HCT116 (cell line): ENCODE measurements at regions not wholly inside any gene's neighbourhood (a gene's known extent, or its start where the extent isn't known, plus 50 kb on each side); places are given as distances from the start of the nearest gene placed in this dataset.

ENCODE experiments used
- ATAC-seq: fragments of 200-7000 bp; cut with Tn5 transposase; 2 replicates; pipeline ENCODE4 v1.9.1; 2020; ENCODE audit warnings: mild to moderate bottlenecking, moderate library complexity
- BruUV-seq: library from RNA; stranded (reverse); fragments of 400-500 nt; replicated peaks from 2 replicates; lab custom pipeline; 2021; lab: Mats Ljungman, UMichigan
- CTCF ChIA-PET: fragments of 300-600 bp; sonication (Branson Sonifier 250); formaldehyde crosslinking; loops from one replicate; lab custom pipeline; 2021; ENCODE audit warnings: antibody characterized with exemption; lab: Charles Lee
- POLR2A ChIA-PET: fragments of 300-600, 350-600 bp; sonication (Branson Sonifier 250); formaldehyde crosslinking; loops from one replicate; lab custom pipeline; 2021; ENCODE audit warnings: antibody characterized with exemption; lab: Charles Lee
- RAD21 ChIA-PET, 2 experiments: fragments of 300-600 bp; sonication (Branson Sonifier 250); formaldehyde crosslinking; loops; one replicate each; lab custom pipeline; 2023; ENCODE audit warnings: low total read pairs in 2 of 2; ENCODE audit not compliant: uncharacterized antibody in 2 of 2, unreplicated experiment in 2 of 2, low non-redundant PET in 1 of 2; lab: Charles Lee
- DNase-seq: peaks from one replicate; pipeline ENCODE4 v3.0.0-alpha.2; 2010; ENCODE audit warnings: low read depth, low spot score
- H2AFZ ChIP-seq: fragments of 200-600 bp; shearing (Covaris generic), sonication (generic); 2 replicates; pipeline ENCODE4 v1.6.1; 2017; ENCODE audit warnings: low read depth, mixed run types, mixed read lengths, antibody characterized with exemption, low read length; ENCODE audit not compliant: poor library complexity, severe bottlenecking
- H3K27ac ChIP-seq: 2 replicates; pipeline ENCODE4 v1.5.1; 2012; ENCODE audit warnings: low read depth, low read length
- H3K27me3 ChIP-seq: fragments of 200-600 bp; sonication (generic); 2 replicates; pipeline ENCODE4 v1.6.1; 2016; ENCODE audit warnings: mixed run types, low read length, mixed read lengths; ENCODE audit not compliant: insufficient read depth
- H3K36me3 ChIP-seq, 2 experiments: fragments of 200-500 bp in 1 of 2; fragments of 200-600 bp in 1 of 2; sonication (Bioruptor generic) in 1 of 2; sonication (generic) in 1 of 2; 2 replicates each; pipeline versions ENCODE4 v1.5.1 to v1.6.1; 2014 to 2016; ENCODE audit warnings: low read length in 2 of 2, inconsistent platforms in 1 of 2, mixed read lengths in 1 of 2, mixed run types in 1 of 2; ENCODE audit not compliant: insufficient read depth in 2 of 2, control insufficient read depth in 1 of 2
- H3K4me1 ChIP-seq, 2 experiments: fragments of 200-600 bp in 1 of 2; sonication (generic) in 1 of 2; 2 replicates each; pipeline versions ENCODE4 v1.5.1 to v1.6.1; 2012 to 2017; ENCODE audit warnings: low read length in 2 of 2, inconsistent platforms in 1 of 2, mild to moderate bottlenecking in 1 of 2, mixed read lengths in 1 of 2, mixed run types in 1 of 2, moderate library complexity in 1 of 2; ENCODE audit not compliant: insufficient read depth in 2 of 2, control insufficient read depth in 1 of 2
- H3K4me2 ChIP-seq: fragments of 200-600 bp; sonication (generic); 2 replicates; pipeline ENCODE4 v1.6.1; 2017; ENCODE audit warnings: mixed run types, low read length, mixed read lengths
- H3K4me3 ChIP-seq, 2 experiments: fragments of 200-600 bp in 1 of 2; sonication (generic) in 1 of 2; replicated peaks in 1 of 2; 2 replicates each; pipeline ENCODE4 v1.5.1; 2011 to 2016; ENCODE audit warnings: low read length in 2 of 2, control low read depth in 1 of 2, low read depth in 1 of 2, mild to moderate bottlenecking in 1 of 2, mixed read lengths in 1 of 2, mixed run types in 1 of 2
- H3K79me2 ChIP-seq: fragments of 200-600 bp; sonication (generic); 2 replicates; pipeline ENCODE4 v1.6.1; 2017; ENCODE audit warnings: mild to moderate bottlenecking, mixed run types, low read length, moderate library complexity, mixed read lengths; ENCODE audit not compliant: insufficient read depth
- H3K9ac ChIP-seq: fragments of 200-600 bp; sonication (generic); 2 replicates; pipeline ENCODE4 v1.6.1; 2016; ENCODE audit warnings: low read length, mixed read lengths
- H3K9me2 ChIP-seq: fragments of 200-600 bp; sonication (generic), shearing (Covaris generic); 2 replicates; pipeline ENCODE4 v1.6.1; 2017; ENCODE audit warnings: mixed run types, mild to moderate bottlenecking, moderate library complexity; ENCODE audit not compliant: insufficient read depth
- H3K9me3 ChIP-seq, 2 experiments: fragments of 200-500 bp in 1 of 2; fragments of 200-600 bp in 1 of 2; sonication (Bioruptor generic) in 1 of 2; sonication (generic) in 1 of 2; 2 replicates each; pipeline ENCODE4 v1.6.1; 2014 to 2017; ENCODE audit warnings: low read length in 2 of 2, mixed read lengths in 2 of 2, inconsistent platforms in 1 of 2, low read depth in 1 of 2, mild to moderate bottlenecking in 1 of 2, mixed run types in 1 of 2, moderate library complexity in 1 of 2; ENCODE audit not compliant: control insufficient read depth in 1 of 2, insufficient read depth in 1 of 2
- H4K20me1 ChIP-seq: fragments of 200-600 bp; sonication (generic), shearing (Covaris generic); 2 replicates; pipeline ENCODE4 v1.6.1; 2017; ENCODE audit warnings: mixed run types, mild to moderate bottlenecking, moderate library complexity; ENCODE audit not compliant: insufficient read depth
- CBX3 ChIP-seq: IDR thresholded peaks from 2 replicates; pipeline ENCODE4 v1.6.1; 2012; ENCODE audit warnings: low read depth
- CEBPB ChIP-seq: IDR thresholded peaks from 2 replicates; pipeline ENCODE4 v1.6.1; 2012; ENCODE audit warnings: low read depth
- CTCF ChIP-seq, 3 experiments: fragments of 200-600 bp in 1 of 3; sonication (generic) in 1 of 3; IDR thresholded peaks in 2 of 3; conservative IDR thresholded peaks in 1 of 3; 2 replicates each; pipeline ENCODE4 v1.5.1; 2012 to 2017; ENCODE audit warnings: low read depth in 2 of 3, low read length in 2 of 3, antibody characterized with exemption in 1 of 3, borderline replicate concordance in 1 of 3, control low read depth in 1 of 3, mild to moderate bottlenecking in 1 of 3, mixed read lengths in 1 of 3, mixed run types in 1 of 3, moderate library complexity in 1 of 3; ENCODE audit not compliant: insufficient read depth in 1 of 3
- EGR1 ChIP-seq: IDR thresholded peaks from 2 replicates; pipeline ENCODE4 v1.6.1; 2012; ENCODE audit warnings: low read depth
- EZH2 ChIP-seq: fragments of 200-600 bp; sonication (generic); IDR thresholded peaks from 2 replicates; pipeline ENCODE4 v1.6.1; 2017; ENCODE audit warnings: antibody characterized with exemption, mixed run types
- EZH2phosphoT487 ChIP-seq: fragments of 200-600 bp; IDR thresholded peaks from 2 replicates; pipeline ENCODE4 v1.6.1; 2018; ENCODE audit warnings: antibody characterized with exemption, borderline replicate concordance
- FOSL1 ChIP-seq: IDR thresholded peaks from 2 replicates; pipeline ENCODE4 v1.6.1; 2012; ENCODE audit warnings: low read depth
- JUND ChIP-seq: IDR thresholded peaks from 2 replicates; pipeline ENCODE4 v1.6.1; 2012
- POLR2A ChIP-seq: IDR thresholded peaks from 2 replicates; pipeline ENCODE4 v1.7.0; 2011; ENCODE audit warnings: borderline replicate concordance; ENCODE audit not compliant: insufficient read depth, insufficient read length; ENCODE audit errors: extremely low read depth
- POLR2AphosphoS5 ChIP-seq: IDR thresholded peaks from 2 replicates; pipeline ENCODE4 v1.6.1; 2011; ENCODE audit warnings: mild to moderate bottlenecking, low read depth, low read length, moderate library complexity
- RAD21 ChIP-seq: IDR thresholded peaks from 2 replicates; pipeline ENCODE4 v1.6.1; 2012; ENCODE audit warnings: low read depth, mild to moderate bottlenecking
- SIN3A ChIP-seq: IDR thresholded peaks from 2 replicates; pipeline ENCODE4 v1.6.1; 2012; ENCODE audit warnings: low read depth
- SP1 ChIP-seq: IDR thresholded peaks from 2 replicates; pipeline ENCODE4 v1.6.1; 2012; ENCODE audit warnings: low read depth
- YY1 ChIP-seq: IDR thresholded peaks from 2 replicates; pipeline ENCODE4 v1.6.1; 2011; ENCODE audit warnings: low read length, low read depth, moderate library complexity, mild to moderate bottlenecking; ENCODE audit not compliant: insufficient replicate concordance; ENCODE audit errors: extremely low read depth
- intact Hi-C: fragments of 100-400 bp; cut with micrococcal nuclease; formaldehyde crosslinking; loops from 2 replicates; pipeline ENCODE4 v1.10.0; 2022
- TF ChIP-seq, protein P1 (sequence below): IDR thresholded peaks from 2 replicates; pipeline ENCODE4 v1.6.1; 2012; ENCODE audit warnings: low read depth
- TF ChIP-seq, protein P2 (sequence below): IDR thresholded peaks from 2 replicates; pipeline ENCODE4 v1.6.1; 2011; ENCODE audit warnings: mild to moderate bottlenecking, low read length, moderate library complexity; ENCODE audit not compliant: insufficient replicate concordance; ENCODE audit errors: extremely low read depth

DNA sequence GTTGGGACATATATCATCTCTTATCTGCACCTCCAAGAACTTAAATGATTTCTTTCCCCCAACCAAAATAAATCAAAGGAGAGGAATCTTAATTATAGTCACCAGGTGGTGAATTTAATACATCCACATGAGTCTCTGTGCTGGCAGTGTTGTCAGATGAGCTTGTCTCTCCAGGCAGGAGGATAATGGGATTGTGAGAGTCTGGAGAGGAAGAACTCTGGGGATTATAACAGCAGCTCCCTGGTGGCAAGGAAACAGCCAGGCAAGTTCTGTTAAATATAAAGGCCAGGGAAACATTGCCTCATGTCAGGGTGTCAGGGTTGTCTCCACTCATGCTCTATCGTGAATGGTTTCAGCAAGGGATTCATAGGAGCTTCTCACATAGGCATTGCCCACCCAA, 80.8 kb downstream of the TLR4 start:
- TF ChIP-seq, protein P1, sequence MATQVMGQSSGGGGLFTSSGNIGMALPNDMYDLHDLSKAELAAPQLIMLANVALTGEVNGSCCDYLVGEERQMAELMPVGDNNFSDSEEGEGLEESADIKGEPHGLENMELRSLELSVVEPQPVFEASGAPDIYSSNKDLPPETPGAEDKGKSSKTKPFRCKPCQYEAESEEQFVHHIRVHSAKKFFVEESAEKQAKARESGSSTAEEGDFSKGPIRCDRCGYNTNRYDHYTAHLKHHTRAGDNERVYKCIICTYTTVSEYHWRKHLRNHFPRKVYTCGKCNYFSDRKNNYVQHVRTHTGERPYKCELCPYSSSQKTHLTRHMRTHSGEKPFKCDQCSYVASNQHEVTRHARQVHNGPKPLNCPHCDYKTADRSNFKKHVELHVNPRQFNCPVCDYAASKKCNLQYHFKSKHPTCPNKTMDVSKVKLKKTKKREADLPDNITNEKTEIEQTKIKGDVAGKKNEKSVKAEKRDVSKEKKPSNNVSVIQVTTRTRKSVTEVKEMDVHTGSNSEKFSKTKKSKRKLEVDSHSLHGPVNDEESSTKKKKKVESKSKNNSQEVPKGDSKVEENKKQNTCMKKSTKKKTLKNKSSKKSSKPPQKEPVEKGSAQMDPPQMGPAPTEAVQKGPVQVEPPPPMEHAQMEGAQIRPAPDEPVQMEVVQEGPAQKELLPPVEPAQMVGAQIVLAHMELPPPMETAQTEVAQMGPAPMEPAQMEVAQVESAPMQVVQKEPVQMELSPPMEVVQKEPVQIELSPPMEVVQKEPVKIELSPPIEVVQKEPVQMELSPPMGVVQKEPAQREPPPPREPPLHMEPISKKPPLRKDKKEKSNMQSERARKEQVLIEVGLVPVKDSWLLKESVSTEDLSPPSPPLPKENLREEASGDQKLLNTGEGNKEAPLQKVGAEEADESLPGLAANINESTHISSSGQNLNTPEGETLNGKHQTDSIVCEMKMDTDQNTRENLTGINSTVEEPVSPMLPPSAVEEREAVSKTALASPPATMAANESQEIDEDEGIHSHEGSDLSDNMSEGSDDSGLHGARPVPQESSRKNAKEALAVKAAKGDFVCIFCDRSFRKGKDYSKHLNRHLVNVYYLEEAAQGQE, result no peak
- no peak for TF ChIP-seq SIN3A
- no peak for TF ChIP-seq POLR2AphosphoS5
- no peak for TF ChIP-seq CTCF (IDR thresholded peaks at IDR 0.05 in 2 of 3, conservative IDR thresholded peaks at IDR 0.05 in 1 of 3; ENCODE audit: borderline replicate concordance in 1 of 3, insufficient read depth in 1 of 3, low read depth in 2 of 3, low read length in 2 of 3)
- TF ChIP-seq YY1, result no peak
- TF ChIP-seq SP1, result no peak
- TF ChIP-seq POLR2A, result no peak
- TF ChIP-seq EZH2, result no peak
- TF ChIP-seq, protein P2, sequence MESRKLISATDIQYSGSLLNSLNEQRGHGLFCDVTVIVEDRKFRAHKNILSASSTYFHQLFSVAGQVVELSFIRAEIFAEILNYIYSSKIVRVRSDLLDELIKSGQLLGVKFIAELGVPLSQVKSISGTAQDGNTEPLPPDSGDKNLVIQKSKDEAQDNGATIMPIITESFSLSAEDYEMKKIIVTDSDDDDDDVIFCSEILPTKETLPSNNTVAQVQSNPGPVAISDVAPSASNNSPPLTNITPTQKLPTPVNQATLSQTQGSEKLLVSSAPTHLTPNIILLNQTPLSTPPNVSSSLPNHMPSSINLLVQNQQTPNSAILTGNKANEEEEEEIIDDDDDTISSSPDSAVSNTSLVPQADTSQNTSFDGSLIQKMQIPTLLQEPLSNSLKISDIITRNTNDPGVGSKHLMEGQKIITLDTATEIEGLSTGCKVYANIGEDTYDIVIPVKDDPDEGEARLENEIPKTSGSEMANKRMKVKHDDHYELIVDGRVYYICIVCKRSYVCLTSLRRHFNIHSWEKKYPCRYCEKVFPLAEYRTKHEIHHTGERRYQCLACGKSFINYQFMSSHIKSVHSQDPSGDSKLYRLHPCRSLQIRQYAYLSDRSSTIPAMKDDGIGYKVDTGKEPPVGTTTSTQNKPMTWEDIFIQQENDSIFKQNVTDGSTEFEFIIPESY, result no peak
- TF ChIP-seq FOSL1, result no peak
- TF ChIP-seq CEBPB, result no peak
- no peak for TF ChIP-seq EZH2phosphoT487
- TF ChIP-seq CBX3, result no peak
- TF ChIP-seq JUND, result no peak
- no peak for TF ChIP-seq RAD21
- no peak for TF ChIP-seq EGR1
- ATAC-seq (no peak), DNase-seq (no peak)
- RAD21 ChIA-PET, result no interaction called here
- Histone ChIP-seq H3K9me3 (peaks cover 12 to 16% of the 10 kb centered on the region in 2 experiments; a peak in 2 of 4 replicates), H3K36me3 (no peaks in the 10 kb centered on the region), H3K27ac (no peak overlapping the region), H3K79me2 (no peaks in the 10 kb centered on the region), H4K20me1 (no peaks in the 10 kb centered on the region), H3K4me1 (no peaks in the 10 kb centered on the region), H3K9me2 (no peaks in the 10 kb centered on the region), H3K9ac (no peak overlapping the region), H3K4me2 (no peak overlapping the region), H3K4me3 (no peak overlapping the region), H2AFZ (no peak overlapping the region), H3K27me3 (no peaks in the 10 kb centered on the region)
- BruUV-seq, result no TSS peak
- POLR2A ChIA-PET, result no interaction called here
- CTCF ChIA-PET, result no interaction called here
- intact Hi-C loops, result no loop called here
